Kidney epithelial cell (primary cell): ENCODE measurements at regions not wholly inside any gene's neighbourhood (a gene's known extent, or its start where the extent isn't known, plus 50 kb on each side); places are given as distances from the start of the nearest gene placed in this dataset.

Experiments used
- DNase-seq: peaks from one replicate; pipeline ENCODE4 v3.0.0-alpha.2; 2010; ENCODE audit warnings: low read depth
- H3K27me3 ChIP-seq: 2 replicates; pipeline ENCODE4 v1.6.0; 2011; ENCODE audit warnings: low read length; ENCODE audit not compliant: control insufficient read depth, insufficient read depth
- H3K36me3 ChIP-seq: 2 replicates; pipeline ENCODE4 v1.5.1; 2011; ENCODE audit warnings: low read length; ENCODE audit not compliant: control insufficient read depth, insufficient read depth
- H3K4me3 ChIP-seq: 2 replicates; pipeline ENCODE4 v1.5.1; 2011; ENCODE audit warnings: low read depth, mild to moderate bottlenecking, control low read depth, low read length
- TF ChIP-seq, protein P1 (sequence below): IDR thresholded peaks from 2 replicates; pipeline ENCODE4 v1.5.1; 2011; ENCODE audit warnings: mild to moderate bottlenecking, moderate library complexity, low read length, control low read depth, inconsistent platforms; ENCODE audit not compliant: insufficient read depth, poor library complexity, severe bottlenecking

DNA sequence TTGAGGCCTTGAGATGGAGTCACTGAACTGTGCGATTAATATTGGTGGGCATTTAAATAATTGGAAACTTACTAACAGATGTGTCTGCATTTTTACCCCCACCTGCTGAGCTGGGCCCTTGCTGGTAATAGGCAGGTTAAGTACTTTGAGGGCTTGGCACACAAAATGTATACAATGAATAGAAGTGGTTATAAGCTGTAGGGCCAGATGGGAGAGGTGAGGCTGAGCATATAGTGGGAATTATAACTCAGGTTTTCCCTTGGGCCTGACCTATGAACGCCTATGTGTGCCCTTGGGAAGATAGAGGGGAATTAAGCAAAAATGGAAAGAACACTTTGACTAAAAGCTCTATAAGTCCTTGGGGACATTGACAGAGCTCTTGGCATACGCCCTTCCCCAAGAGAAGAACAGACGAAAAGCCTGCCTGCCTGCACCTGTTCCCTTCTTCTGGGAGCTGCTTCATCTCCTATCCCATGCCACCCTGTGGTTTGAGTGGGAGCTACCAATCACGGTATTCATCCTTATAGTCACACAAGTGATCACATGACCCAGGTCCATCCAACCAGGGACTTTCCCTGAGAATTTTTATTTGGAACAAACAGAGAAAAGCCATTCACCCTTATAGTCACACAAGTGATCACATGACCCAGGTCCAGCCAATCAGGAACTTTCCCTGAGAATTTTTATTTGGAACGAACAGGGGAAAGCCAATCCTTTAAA lies 260.7 kb upstream of the CSF3R start:
- Histone ChIP-seq H3K36me3 (no peaks in the 10 kb centered on the region), H3K4me3 (no peak overlapping the region), H3K27me3 (no peaks in the 10 kb centered on the region)
- DNase-seq = no peak
- TF ChIP-seq, protein P1, sequence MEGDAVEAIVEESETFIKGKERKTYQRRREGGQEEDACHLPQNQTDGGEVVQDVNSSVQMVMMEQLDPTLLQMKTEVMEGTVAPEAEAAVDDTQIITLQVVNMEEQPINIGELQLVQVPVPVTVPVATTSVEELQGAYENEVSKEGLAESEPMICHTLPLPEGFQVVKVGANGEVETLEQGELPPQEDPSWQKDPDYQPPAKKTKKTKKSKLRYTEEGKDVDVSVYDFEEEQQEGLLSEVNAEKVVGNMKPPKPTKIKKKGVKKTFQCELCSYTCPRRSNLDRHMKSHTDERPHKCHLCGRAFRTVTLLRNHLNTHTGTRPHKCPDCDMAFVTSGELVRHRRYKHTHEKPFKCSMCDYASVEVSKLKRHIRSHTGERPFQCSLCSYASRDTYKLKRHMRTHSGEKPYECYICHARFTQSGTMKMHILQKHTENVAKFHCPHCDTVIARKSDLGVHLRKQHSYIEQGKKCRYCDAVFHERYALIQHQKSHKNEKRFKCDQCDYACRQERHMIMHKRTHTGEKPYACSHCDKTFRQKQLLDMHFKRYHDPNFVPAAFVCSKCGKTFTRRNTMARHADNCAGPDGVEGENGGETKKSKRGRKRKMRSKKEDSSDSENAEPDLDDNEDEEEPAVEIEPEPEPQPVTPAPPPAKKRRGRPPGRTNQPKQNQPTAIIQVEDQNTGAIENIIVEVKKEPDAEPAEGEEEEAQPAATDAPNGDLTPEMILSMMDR = no peak

DNA sequence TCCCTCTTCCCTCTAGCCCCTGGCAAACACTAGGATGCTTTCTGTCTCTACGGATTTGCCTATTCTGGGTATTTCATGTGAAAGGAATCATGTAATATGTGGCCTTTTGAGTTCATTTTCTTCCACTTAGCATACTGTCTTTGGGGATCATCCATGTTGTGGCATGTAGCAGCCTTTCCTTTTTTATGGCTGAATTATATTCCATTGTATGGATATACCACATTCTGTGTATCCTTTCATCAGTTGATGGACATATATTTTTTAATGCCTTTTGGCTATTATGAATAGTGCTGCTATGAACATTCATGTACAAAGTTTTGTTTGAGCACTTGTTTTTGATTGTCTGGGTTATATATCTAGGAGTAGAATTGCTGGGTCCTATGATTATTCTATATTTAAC lies 258.4 kb upstream of the CSF3R start:
- TF ChIP-seq, protein P1 = no peak
- DNase-seq = no peak
- H3K27me3 ChIP-seq = peaks cover 3% of the 10 kb centered on the region
- no peak overlapping the region for H3K4me3 ChIP-seq
- no peaks in the 10 kb centered on the region for H3K36me3 ChIP-seq

DNA sequence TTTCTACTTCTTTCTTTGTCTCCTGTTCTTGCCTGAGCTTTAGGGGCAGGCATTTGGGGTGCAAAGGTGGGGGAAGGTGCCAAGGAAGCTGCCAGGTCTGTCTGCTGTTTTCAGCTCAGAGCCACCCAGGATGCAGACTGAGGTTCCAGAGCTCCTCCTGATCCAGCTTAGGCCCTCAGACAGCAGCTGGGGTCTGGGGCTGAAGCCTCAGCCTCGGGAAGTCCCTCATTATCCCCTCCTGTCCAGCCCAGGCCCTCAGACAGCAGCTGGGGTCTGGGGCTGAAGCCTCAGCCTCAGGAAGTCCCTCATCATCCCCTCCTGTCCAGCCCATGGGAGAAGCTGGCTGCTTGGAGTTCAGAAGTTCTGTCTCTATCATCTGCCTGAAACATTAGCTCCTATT lies 257.7 kb upstream of the CSF3R start:
- Histone ChIP-seq H3K4me3 (no peak overlapping the region), H3K27me3 (peaks cover 3% of the 10 kb centered on the region), H3K36me3 (no peaks in the 10 kb centered on the region)
- TF ChIP-seq, protein P1 = no peak
- DNase-seq = no peak

DNA sequence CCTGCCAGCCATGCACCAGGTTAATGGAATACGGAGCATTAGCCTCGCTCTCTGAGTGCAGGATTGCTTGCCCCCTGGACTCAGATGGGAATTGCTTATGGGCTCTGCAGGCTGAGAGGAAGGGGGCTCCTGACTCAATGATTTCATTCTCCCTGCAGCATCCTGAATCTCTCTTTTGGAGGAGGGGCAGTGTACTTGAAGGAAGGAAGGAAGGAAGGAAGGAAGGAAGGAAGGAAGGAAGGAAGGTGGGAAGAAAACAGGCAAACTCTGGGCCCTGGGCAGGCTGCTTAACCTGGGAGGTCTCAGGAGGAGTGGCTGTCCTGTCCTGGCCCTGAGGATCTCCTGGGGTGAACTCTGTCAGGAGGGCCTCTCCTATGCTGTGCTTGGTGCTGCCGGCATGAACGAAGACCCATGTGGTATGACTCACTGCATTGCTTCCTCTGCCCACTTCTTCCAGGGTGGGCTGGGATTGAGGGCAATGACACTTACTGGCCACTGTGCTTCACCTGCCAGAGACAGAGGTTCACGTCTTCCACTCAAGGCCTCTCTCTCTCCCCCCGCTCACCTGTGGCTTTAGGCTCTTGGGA lies 257.1 kb upstream of the CSF3R start:
- Histone ChIP-seq H3K27me3 (peaks cover 3% of the 10 kb centered on the region), H3K36me3 (no peaks in the 10 kb centered on the region), H3K4me3 (no peak overlapping the region)
- TF ChIP-seq, protein P1 = no peak
- no peak for DNase-seq

DNA sequence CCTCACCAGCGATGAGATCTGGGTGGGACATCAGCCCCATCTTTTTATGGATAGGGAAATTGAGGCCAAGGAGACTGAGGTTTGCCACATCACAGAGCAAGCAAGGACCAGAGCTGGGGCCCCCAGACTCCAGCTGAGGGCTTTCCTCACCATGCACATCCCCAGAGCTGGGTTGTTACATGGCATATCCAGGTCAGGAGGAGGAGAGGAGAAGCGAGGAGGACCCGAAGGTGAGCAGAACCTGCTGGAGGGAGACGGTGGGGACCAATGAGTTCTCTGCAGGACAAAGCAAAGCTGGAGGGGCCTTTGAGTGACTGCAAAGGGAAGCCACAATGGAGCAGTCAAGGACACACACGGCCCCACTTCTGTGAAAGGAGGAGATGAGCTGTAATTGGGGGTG lies 255.5 kb upstream of the CSF3R start:
- H3K27me3 ChIP-seq = peaks cover 3% of the 10 kb centered on the region
- no peak for DNase-seq
- TF ChIP-seq, protein P1 = no peak
- H3K36me3 ChIP-seq = no peaks in the 10 kb centered on the region
- no peak overlapping the region for H3K4me3 ChIP-seq

DNA sequence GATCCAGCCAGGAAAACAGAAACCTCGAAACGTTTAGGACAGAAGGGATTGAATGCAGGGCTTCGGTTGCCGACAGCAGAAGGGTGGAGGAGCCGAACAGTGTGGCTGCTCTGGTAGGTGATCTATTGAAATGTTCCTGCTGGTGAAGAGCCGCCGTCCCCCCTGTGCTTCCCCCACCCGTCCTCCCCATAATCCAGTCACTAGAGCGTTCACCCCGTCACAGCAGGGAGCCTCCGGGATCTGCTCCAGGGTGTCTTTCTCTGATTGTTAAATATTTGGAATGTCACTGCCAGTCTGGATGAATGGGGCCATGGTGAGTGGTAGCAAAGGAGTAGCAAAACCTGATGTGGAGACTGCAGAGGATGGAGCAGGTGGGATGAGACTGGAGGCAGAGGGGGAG lies 255.1 kb upstream of the CSF3R start:
- Histone ChIP-seq H3K36me3 (no peaks in the 10 kb centered on the region), H3K4me3 (no peak overlapping the region), H3K27me3 (peaks cover 3% of the 10 kb centered on the region)
- TF ChIP-seq, protein P1 = no peak
- no peak for DNase-seq
